ENCODE measurements at regions not wholly inside any gene's neighbourhood (a gene's known extent, or its start where the extent isn't known, plus 50 kb on each side); places are given as distances from the start of the nearest gene placed in this dataset.

DNA sequence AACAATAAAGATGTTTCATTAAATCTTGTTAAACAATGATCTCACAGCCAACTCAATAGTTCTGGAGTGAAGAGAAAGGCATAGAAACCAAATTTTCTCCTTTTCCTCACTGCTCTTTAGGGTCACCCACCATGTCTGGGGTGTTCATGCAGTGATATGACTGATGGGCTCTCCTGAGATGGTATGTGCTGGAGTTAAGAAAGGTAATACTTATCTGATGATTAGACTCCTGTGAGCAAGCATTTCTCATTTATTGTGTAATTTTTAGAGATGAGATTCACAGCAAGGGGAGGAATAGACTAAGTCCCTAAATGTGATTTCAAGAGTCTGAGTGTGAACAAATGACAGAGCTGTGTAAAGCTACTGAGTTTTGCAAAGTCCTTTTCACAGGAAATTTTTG, 1361.3 kb upstream of the CELF2 start:
- Histone ChIP-seq H3K4me1 (no peaks in the 10 kb centered on the region), H3K36me3 (no peaks in the 10 kb centered on the region), H3K27ac (no peak overlapping the region), H3K9me3 (replicated peaks) (no peaks in the 10 kb centered on the region), H3K27me3 (no peaks in the 10 kb centered on the region), H3K4me3 (no peak overlapping the region)
- DNase-seq: no peak

DNA sequence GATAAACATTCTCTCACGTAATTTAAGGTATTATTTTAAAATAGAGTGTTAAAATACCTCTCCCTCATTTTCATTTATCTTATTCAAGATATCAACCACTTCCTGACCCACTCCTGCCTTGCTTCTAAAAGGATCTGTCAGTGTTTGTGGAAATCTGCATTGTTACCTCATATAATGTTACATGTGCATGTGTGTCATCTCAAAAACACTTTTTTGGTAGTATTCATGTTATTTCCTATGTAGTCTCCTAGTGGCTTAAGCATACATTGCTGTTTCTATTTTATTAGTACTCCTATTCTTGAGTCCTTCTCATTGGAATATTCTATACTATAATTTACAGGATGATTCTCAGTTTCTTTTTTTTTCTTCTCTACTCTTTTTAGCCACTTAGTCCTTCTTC, 1360.7 kb upstream of the CELF2 start:
- H3K9me3 ChIP-seq (replicated peaks): no peaks in the 10 kb centered on the region
- no peaks in the 10 kb centered on the region for H3K36me3 ChIP-seq
- H3K4me3 ChIP-seq: no peak overlapping the region
- DNase-seq: no peak
- H3K27me3 ChIP-seq: no peaks in the 10 kb centered on the region
- H3K27ac ChIP-seq: no peak overlapping the region
- no peaks in the 10 kb centered on the region for H3K4me1 ChIP-seq

DNA sequence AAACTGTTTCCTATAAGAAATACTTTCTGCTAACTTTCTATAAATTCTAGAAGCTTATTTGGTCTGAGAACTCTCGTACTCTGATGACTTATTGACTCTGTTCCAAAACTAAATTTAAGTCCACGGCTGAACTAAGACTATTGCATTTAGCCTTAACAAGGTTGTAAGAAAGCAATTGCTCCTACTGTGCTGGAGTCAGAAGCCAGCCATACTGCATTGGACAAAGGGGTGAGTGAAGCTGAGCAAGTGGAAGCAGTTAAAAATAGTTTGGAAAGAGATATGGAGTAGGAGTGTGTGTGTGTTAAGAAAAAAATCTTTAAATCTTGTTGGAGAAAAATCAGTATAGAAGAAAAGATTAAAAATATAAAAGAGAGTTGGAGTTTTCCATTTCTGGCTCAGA, 1360.1 kb upstream of the CELF2 start:
- H3K4me1 ChIP-seq: no peaks in the 10 kb centered on the region
- no peaks in the 10 kb centered on the region for H3K9me3 ChIP-seq (replicated peaks)
- H3K27me3 ChIP-seq: no peaks in the 10 kb centered on the region
- H3K27ac ChIP-seq: no peak overlapping the region
- no peak for DNase-seq
- H3K36me3 ChIP-seq: no peaks in the 10 kb centered on the region
- no peak overlapping the region for H3K4me3 ChIP-seq

DNA sequence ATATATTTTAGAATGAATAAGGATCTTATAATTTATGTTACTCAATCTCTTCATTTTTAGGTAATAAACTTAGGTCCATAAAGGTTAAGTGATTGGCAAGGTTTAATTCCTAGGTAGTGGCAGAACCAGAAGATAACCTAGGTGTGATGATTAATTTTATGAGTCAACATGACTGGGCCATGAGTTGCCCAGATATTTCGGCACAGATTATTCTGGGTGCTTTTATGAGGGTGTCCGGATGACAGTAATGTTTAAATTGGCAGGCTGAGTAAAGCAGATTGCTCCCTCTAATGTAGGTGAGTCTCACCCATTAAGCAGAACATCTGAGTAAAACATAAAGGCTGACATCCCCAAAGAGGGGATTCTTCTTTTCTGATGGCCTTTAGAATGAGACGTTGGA, 1349.3 kb upstream of the CELF2 start:
- Histone ChIP-seq H3K27me3 (no peaks in the 10 kb centered on the region), H3K4me3 (no peak overlapping the region), H3K36me3 (no peaks in the 10 kb centered on the region), H3K4me1 (no peaks in the 10 kb centered on the region), H3K27ac (no peak overlapping the region), H3K9me3 (replicated peaks) (no peaks in the 10 kb centered on the region)
- no peak for DNase-seq

DNA sequence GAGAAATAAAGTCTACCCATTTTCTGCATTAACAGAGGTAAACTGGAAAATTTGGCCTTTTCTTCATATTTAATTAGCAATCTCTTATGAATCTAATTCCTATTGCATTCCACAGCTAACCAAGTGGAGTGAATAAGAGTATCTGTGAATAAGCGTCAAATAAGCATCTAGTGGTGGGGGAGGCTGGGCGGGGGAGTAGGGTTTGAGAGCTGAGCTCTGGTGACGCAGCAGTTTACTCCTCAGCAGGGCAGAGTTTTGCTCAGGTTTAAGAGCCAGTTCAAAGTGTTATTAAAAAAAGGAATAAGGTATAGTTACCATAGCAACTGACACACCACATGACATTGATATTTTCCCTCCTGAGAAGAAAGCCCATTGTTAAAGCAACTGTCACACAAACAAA, 1346.8 kb upstream of the CELF2 start:
- Histone ChIP-seq H3K36me3 (no peaks in the 10 kb centered on the region), H3K27ac (no peak overlapping the region), H3K4me1 (no peaks in the 10 kb centered on the region), H3K9me3 (replicated peaks) (no peaks in the 10 kb centered on the region), H3K4me3 (no peak overlapping the region), H3K27me3 (no peaks in the 10 kb centered on the region)
- DNase-seq: no peak

DNA sequence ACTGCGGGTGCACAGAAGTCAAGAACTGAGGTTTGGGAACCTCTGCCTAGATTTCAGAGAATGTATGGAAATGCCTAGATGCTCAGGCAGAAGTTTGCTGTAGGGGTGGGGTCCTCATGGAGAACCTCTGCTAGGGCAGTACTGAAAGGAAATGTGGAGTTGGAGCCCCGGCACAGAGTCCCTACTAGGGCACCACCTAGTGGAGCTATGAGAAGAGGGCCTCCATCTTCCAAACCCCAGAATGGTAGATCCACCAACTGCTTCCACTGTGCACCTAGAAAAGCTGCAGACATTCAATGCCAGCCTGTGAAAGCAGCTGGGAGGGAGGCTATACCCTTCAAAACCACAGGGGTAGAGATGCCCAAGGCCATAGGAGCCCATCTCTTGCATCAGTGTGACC, 1336.0 kb upstream of the CELF2 start:
- H3K4me1 ChIP-seq: no peaks in the 10 kb centered on the region
- no peaks in the 10 kb centered on the region for H3K36me3 ChIP-seq
- H3K27ac ChIP-seq: no peak overlapping the region
- DNase-seq: peak in 1 of 2 experiments; percentile 27
- no peaks in the 10 kb centered on the region for H3K27me3 ChIP-seq
- no peak overlapping the region for H3K4me3 ChIP-seq
- no peaks in the 10 kb centered on the region for H3K9me3 ChIP-seq (replicated peaks)

DNA sequence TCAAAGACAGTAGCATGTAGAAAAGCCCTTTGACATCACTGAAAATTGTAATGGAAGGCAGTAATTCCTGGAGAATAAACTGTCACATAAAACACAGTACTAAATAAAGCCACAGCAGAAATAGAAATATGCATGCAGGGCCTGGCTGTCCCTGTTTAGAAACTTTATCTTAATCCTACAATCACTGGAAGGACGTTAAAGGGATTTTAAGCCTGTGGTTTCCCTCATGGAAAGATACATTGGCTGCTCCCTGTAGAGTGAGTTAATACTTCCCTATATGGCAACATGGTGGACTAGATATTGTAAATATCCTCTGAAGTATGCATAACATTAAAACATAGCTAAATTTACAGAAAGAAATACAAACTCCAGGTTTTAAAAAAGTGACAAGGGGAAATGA, 1334.9 kb upstream of the CELF2 start:
- no peaks in the 10 kb centered on the region for H3K4me1 ChIP-seq
- no peak for DNase-seq
- no peaks in the 10 kb centered on the region for H3K27me3 ChIP-seq

DNA sequence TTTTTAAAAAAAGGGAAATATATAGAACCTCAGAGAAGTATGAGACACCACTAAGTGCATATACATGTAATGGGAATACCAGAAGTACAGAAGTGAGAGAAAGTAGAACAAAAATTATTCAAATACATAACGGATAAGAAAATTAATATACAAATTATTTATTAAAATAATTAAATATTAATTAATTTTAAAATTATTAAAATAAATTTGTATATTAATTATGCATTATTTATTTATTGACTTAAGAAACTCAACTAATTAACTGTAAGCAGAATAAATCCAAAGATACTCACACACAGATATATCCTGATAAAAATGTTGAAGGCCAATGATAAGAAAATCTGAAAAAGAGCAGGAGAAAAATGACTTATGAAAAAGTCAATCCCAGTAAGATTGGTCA, 1333.5 kb upstream of the CELF2 start:
- Histone ChIP-seq H3K9me3 (replicated peaks) (no peaks in the 10 kb centered on the region), H3K27me3 (no peaks in the 10 kb centered on the region), H3K4me3 (no peak overlapping the region), H3K4me1 (no peaks in the 10 kb centered on the region), H3K36me3 (no peaks in the 10 kb centered on the region), H3K27ac (no peak overlapping the region)
- DNase-seq: no peak

More for the DNA sequence above, 1334.9 kb upstream of the CELF2 start:
- no peak overlapping the region for H3K27ac ChIP-seq
- no peaks in the 10 kb centered on the region for H3K9me3 ChIP-seq (replicated peaks)
- H3K4me3 ChIP-seq: no peak overlapping the region
- H3K36me3 ChIP-seq: no peaks in the 10 kb centered on the region

DNA sequence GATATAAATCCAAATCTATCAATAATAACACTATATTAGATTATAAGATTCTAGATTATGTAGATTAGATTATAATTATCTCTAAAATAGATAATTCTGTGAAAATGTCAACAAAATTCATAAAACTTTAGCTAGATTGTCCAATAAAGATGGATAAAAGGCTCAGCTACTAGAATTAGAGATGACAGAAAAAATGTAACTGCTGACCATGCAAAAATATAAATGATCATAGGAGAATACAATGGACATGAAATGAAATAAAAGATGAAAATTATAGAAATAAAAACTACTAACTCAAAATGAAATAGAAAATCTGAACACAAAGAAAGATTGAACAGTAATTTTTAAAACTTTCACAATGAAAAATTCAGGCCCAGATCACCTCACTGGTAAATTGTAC, 1332.1 kb upstream of the CELF2 start:
- H3K4me1 ChIP-seq: no peaks in the 10 kb centered on the region
- H3K27ac ChIP-seq: no peak overlapping the region
- no peak for DNase-seq
- H3K27me3 ChIP-seq: no peaks in the 10 kb centered on the region
- H3K36me3 ChIP-seq: no peaks in the 10 kb centered on the region
- no peak overlapping the region for H3K4me3 ChIP-seq
- no peaks in the 10 kb centered on the region for H3K9me3 ChIP-seq (replicated peaks)

DNA sequence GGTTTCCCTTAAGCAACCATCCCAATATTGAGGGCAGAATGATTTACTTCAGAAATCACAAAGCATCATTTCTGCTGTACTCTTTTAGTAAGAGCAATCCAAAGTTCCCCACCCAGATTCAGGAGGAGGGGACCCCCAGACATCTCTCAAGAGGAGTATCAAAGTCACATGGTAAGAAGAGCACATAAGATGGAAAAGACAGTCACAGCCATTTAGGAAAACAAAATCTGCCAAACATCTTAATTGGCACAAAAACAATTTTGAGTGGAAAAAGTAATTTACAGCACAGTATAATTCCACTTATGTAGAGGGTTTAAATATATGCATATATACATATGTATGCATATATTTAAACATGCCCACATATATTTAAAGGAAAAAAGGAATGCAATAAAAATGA, 1329.0 kb upstream of the CELF2 start:
- H3K4me1 ChIP-seq: no peaks in the 10 kb centered on the region
- no peaks in the 10 kb centered on the region for H3K27me3 ChIP-seq
- H3K27ac ChIP-seq: no peak overlapping the region
- no peaks in the 10 kb centered on the region for H3K9me3 ChIP-seq (replicated peaks)
- no peak for DNase-seq
- no peaks in the 10 kb centered on the region for H3K36me3 ChIP-seq
- no peak overlapping the region for H3K4me3 ChIP-seq

DNA sequence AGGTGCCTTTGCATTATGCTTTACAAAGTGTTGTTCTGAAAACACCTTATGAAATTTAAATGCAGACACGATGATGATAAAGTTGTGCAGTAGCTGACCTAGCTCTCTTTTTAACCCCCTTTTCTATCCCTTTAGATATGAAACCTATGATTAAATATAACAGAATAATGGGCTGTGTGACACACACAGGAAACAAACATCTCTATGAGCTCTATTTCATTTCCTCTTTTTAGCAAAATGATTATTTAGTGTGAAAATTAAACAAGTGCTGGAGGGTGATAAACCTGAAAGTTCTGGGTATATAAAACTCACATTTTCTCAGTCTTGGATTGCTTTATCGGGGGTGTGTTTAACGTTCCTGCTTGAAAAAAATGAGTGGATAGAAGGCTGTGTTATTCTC, 1310.5 kb upstream of the CELF2 start:
- Histone ChIP-seq H3K4me1 (no peaks in the 10 kb centered on the region), H3K36me3 (no peaks in the 10 kb centered on the region), H3K9me3 (replicated peaks) (no peaks in the 10 kb centered on the region), H3K27ac (no peak overlapping the region), H3K27me3 (no peaks in the 10 kb centered on the region), H3K4me3 (no peak overlapping the region)
- no peak for DNase-seq

DNA sequence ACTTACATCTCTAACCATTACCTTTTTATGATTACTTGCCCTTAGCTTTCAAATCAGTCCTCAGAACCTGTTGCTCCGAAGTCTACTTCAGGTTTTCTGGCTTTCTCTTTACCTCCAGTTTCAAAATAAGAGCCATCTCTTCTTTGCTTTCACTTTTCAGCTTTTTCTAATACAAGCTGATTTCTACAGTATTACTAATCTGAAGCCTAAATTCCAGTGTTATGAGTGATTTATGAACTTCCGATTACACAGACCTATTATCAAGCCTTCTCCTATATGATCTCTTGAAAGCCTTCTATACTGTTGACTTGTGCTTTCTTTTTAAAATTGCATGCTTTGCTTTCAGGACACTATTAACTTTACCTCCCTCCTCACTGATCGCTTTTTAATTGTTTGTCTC, 1307.8 kb upstream of the CELF2 start:
- no peak overlapping the region for H3K4me3 ChIP-seq
- H3K9me3 ChIP-seq (replicated peaks): no peaks in the 10 kb centered on the region
- no peaks in the 10 kb centered on the region for H3K4me1 ChIP-seq
- no peaks in the 10 kb centered on the region for H3K36me3 ChIP-seq
- no peak for DNase-seq
- no peaks in the 10 kb centered on the region for H3K27me3 ChIP-seq
- H3K27ac ChIP-seq: no peak overlapping the region

DNA sequence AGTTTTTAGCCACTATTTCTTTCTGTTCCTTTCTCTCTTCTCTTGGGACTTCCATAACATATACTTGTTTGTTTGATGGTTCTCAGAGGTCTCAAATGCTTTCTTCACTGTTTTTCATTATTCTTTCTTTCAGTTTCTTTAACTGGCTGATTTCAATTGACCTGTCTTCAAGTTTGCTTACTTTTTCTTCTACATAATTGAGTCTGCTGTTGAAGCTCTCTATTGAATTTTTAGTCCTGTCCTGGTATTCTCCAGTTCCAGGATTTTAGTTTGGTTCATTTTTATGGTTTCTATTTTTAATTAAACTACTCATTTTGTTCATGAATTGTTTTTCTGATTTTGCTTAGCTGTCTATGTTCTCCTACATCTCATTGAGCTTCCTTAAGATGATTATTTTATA, 1305.3 kb upstream of the CELF2 start:
- H3K4me3 ChIP-seq: no peak overlapping the region
- H3K27me3 ChIP-seq: no peaks in the 10 kb centered on the region
- DNase-seq: no peak
- H3K9me3 ChIP-seq (replicated peaks): no peaks in the 10 kb centered on the region
- H3K27ac ChIP-seq: no peak overlapping the region
- H3K4me1 ChIP-seq: no peaks in the 10 kb centered on the region
- H3K36me3 ChIP-seq: no peaks in the 10 kb centered on the region

DNA sequence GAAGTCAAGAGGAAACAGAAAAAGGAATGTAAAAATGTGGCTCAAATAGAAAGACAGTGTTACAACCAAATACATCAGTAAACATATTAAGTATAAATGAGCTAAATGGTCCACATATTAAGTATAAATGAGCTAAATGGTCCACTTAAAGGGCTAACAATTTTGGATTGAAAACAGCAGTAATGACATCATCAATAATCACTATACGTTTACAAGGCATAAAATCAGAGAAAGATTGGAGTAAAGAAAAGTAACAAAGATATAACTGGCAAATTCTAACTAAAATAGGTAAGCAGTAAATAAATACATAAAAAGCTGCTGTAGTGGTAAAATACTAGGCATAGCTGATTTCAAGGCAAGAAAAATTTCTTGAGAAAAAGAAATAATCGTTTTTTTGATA, 1298.4 kb upstream of the CELF2 start:
- no peaks in the 10 kb centered on the region for H3K27me3 ChIP-seq
- no peak for DNase-seq
- no peak overlapping the region for H3K27ac ChIP-seq
- H3K4me1 ChIP-seq: no peaks in the 10 kb centered on the region
- no peak overlapping the region for H3K4me3 ChIP-seq
- no peaks in the 10 kb centered on the region for H3K9me3 ChIP-seq (replicated peaks)
- H3K36me3 ChIP-seq: no peaks in the 10 kb centered on the region

DNA sequence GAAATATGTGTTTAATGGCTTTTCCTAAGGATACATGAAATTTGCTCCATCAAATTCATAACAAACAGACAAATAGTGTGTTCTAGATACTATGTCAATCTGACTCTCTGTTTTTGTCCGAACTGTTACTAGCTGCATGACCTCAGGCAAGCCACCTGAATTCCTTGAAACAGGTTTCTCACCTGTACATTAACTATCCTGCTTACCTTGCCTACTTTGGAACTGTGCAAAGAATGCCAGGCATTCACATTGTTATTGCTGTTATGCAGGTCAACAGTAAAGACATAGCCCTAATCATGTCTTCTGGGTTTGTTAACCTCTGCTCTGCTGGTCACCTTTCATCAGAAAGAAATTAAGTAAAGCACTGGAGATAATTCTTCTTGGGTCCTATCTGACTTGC, 1283.9 kb upstream of the CELF2 start:
- H3K4me1 ChIP-seq: no peaks in the 10 kb centered on the region
- H3K9me3 ChIP-seq (replicated peaks): no peaks in the 10 kb centered on the region
- H3K27me3 ChIP-seq: no peaks in the 10 kb centered on the region
- H3K4me3 ChIP-seq: no peak overlapping the region
- no peaks in the 10 kb centered on the region for H3K36me3 ChIP-seq
- no peak overlapping the region for H3K27ac ChIP-seq
- no peak for DNase-seq

DNA sequence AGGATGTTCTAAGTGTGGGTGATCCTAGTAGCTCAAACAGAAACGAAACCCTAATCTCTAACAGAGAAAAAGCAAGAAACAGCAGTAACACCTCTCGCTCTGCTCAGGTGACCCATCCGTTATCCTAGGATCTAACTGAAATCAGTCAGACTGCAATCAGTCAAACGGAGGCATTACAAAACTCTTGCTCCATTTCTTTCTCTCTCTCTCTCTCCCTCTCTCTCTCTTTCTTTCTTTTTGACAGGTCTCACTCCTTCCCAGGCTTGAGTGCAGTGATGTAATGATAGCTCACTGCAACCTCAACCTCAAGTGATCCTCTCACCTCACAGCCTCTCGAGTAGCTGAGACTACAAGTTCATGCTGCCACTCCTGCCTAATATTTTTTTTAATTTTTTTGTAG, 1283.5 kb upstream of the CELF2 start:
- Histone ChIP-seq H3K27me3 (no peaks in the 10 kb centered on the region), H3K9me3 (replicated peaks) (no peaks in the 10 kb centered on the region), H3K27ac (no peak overlapping the region), H3K4me3 (no peak overlapping the region), H3K4me1 (no peaks in the 10 kb centered on the region), H3K36me3 (no peaks in the 10 kb centered on the region)
- DNase-seq: no peak

DNA sequence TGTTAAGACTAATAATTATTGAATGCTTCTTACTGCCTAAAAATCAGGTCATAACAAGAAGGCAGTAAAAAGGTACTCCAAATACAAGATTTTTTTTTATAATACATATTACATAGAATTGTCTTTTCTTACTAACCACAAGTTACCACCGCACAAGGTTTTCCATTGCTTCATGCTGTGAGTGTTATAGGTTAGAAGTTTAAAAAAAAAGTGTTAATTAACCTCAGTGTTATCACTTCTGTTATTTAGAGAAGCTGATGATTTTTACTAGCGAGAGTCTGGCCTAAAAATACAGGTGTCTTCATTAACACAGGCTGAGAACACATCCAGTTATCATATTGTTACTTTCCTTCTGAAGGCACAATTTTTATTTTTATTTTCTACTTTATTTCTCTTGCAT, 1281.9 kb upstream of the CELF2 start:
- Histone ChIP-seq H3K4me3 (no peak overlapping the region), H3K9me3 (replicated peaks) (no peaks in the 10 kb centered on the region), H3K27me3 (no peaks in the 10 kb centered on the region), H3K4me1 (no peaks in the 10 kb centered on the region), H3K36me3 (no peaks in the 10 kb centered on the region), H3K27ac (no peak overlapping the region)
- no peak for DNase-seq

Measured in SJCRH30 (cell line).